Ramos (cell line): ENCODE measurements at regions not wholly inside any gene's neighbourhood (a gene's known extent, or its start where the extent isn't known, plus 50 kb on each side); places are given as distances from the start of the nearest gene placed in this dataset.
"Not testable (repeated sequence)": the region's sequence is repeated elsewhere in the genome, so short reads cannot be mapped to it uniquely, and the experiment has no call there.

Source experiments
- in situ Hi-C: fragments of 300-500 bp; cut with MboI; formaldehyde crosslinking; loops from one replicate; pipeline ENCODE4 v1.14.3; 2022; ENCODE audit warnings: low sequenced_read_pairs; ENCODE audit not compliant: unreplicated experiment

DNA sequence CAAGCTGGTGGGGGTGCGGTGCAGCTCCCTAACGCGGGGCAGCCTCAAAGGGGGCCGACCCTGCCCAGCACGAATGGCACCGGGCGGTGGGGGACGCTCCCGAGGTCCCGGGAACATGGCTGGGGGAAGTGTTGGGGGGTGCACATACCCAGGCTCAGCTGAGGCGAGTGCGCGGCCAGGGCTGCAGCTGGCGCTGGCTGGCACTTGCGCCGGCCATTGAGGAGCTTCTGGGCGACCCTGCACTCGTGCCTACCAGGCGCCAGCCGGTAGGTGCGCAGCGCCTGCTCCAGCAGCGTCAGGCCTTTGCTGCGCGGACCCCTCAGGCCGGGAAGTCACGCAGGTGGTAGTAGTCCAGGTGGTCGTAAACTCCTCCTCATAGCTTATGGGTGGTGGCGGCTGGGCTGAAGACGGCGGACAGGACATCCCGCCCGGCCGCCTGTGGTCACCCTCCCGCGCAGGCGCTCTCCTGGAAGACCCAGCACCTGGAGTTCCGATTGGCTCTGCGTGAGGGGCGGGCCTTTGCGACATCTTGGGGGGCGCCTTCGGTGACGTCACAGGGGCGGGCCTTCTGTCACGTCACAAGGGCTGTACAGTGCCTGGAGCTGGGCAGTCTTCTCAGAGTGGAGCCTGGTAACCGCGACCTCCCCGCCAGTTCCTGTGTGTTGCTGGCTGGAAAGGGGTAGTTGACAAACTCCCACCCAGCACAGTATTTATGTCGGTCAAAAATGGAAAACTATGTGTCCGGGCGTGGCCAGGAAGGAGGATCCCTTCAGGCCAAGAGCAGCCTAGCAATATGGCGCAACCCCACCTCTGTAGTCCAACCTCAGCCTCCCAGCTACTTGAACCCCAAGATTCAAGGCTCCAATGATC, 74.5 kb upstream of the ERV3-1 start:
- in situ Hi-C loops = loop anchor here (25.0 kb wide), 1 partner anchor 681 kb away; no protein-coding TSS in a partner anchor

DNA sequence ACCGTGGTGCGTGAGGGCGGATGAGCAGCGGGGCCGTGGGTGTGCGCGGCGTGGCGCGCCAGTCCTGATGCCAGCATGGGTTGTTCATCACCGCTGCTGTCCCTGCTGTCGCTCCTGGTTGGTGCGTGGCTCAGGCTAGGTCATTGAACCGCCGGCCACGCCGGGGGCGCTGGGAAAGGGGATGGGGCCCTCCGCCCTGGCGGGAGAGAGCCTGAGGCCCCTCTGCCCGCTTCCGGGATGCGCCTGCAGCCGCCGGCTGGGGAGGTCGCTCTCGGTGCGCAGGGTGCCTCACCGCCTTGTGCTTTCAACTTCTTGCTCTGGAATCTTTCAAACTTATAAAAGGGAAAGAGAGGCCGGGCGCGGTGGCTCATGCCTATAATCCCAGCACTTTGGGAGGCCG, 68.5 kb upstream of the ERV3-1 start:
- in situ Hi-C loops = loop anchor here (25.0 kb wide), 1 partner anchor 687 kb away; no protein-coding TSS in a partner anchor

DNA sequence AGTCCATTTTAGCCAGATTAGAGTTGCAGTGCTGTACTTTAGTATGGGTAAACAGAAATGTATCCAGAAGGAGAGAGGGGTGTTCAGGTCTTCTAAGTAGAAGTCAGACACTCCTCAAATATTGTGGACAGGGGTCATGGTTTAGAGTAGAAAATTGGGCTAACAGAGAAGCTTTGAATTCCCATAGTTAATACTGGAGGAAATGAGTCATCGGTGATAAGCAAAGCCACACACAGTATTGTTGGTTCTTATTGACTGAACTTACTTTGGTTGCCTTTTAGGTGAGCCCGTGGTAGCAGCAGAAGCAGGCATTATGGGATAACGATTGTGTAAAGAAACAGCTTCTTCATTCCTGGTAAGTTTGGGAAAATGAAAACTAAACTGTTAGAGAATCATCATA, 66.7 kb upstream of the ERV3-1 start:
- in situ Hi-C loops = not testable (repeated sequence)

DNA sequence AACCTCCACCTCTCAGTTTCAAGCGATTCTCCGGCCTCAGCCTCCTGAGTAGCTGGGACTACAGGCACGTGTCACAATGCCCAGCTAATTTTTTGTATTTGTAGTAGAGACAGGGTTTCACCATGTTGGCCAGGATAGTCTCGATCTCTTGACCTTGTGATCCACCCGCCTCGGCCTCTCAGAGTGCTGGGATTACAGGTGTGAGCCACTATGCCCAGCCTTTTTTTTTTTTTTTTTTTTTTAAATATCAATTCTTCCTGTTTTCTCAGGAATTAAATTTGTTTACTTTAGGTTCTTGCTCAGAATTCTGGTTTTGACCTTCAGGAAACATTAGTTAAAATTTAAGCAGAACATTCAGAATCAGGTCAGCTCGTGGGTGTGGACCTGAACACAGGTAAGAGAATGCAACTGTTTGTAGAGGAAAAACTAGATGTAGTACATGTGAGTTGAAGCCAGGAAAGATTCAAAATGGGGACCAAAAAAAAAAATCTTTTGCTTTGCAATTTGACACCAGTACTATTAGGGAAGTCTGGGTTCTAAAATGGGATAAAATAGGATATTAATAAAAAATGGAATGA, 65.5 kb upstream of the ERV3-1 start:
- in situ Hi-C loops = not testable (repeated sequence)

DNA sequence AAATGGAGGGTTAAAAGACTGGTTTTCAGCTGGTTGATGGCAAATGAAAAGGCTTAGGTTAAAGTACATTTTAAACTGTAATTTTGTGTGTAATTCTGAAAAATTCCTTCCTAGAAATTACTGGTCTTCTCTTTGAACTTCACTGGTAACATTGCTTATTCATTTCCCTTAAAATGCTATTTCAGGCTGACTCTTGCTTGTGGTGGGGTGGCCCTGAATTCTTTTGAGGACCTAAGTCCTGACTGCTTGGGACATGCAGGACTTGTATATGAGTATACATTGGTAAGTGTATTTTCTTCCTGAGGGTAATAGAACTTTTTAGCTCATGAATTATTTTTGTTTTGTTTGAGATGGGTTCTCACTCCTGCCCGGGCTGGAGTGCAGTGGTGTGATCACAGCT, 63.0 kb upstream of the ERV3-1 start:
- in situ Hi-C loops = not testable (repeated sequence)

DNA sequence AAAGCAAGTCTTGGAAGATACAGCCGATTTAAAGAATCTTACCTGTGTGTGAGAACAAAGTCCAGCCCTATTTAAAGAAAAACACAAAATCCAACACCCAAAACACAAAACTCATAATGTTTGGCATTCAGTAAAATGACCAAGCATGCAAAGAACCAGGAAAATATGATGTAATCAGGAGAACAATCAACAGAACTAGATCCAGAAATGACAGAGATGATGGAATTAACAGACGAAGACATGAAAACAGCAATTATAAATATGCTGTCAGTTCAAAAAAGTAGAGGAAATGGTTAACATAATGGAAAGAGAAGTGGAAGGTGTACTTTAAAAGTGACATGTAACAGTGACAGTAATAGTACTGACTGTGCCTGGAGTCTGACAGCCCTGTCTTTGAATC, 56.1 kb upstream of the ERV3-1 start:
- in situ Hi-C loops = not testable (repeated sequence)

DNA sequence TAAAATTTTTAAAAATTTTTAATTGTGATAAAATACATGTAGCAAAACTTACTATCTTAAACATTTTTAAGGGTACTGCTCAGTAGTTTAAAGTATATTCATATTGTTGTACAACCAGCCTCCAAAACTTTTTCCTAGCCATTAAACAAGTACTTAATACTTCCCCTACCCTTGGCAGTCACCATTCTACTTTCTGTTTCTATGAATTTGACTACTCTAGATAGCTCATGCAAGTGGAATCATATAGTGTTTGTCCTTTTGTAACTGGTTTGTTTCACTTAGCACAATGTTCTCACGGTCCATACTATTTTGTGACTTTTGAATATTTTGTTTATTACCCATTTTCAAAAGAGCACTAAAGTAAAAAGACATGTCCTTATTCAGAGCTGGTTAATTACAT, 52.8 kb upstream of the ERV3-1 start:
- in situ Hi-C loops = not testable (repeated sequence)
